ENCODE measurements at regions not wholly inside any gene's neighbourhood (a gene's known extent, or its start where the extent isn't known, plus 50 kb on each side); places are given as distances from the start of the nearest gene placed in this dataset.

GRCh38 chr11:31913985-31914384, 102.9 kb upstream of the PAX6 start:
- Histone ChIP-seq H3K4me1 (ENCODE audit: insufficient read depth, low read length) (no peaks in the 10 kb centered on the region), H2AFZ (ENCODE audit: low read length) (no peak overlapping the region), H3K9me3 (ENCODE audit: control insufficient read depth, low read depth, low read length) (no peaks in the 10 kb centered on the region), H3K4ac (ENCODE audit: low read depth, low read length) (no peak overlapping the region), H3K27me3 (ENCODE audit: insufficient read depth, low read length) (no peaks in the 10 kb centered on the region), H3K4me2 (ENCODE audit: insufficient read depth, insufficient read length, low read length) (no peak overlapping the region), H4K91ac (ENCODE audit: insufficient read length, low read depth, low read length) (no peak overlapping the region), H3K14ac (ENCODE audit: insufficient read depth, low read length) (no peak overlapping the region), H4K20me1 (ENCODE audit: control insufficient read depth, insufficient read depth, insufficient read length) (no peaks in the 10 kb centered on the region), H2AK5ac (ENCODE audit: insufficient read length, low read length) (no peak overlapping the region), H3K9ac (ENCODE audit: extremely low read depth, insufficient read length, low read length) (no peak overlapping the region), H4K5ac (ENCODE audit: insufficient read length, low read depth, low read length) (no peak overlapping the region), H3K56ac (ENCODE audit: insufficient read length, low read depth, low read length) (no peak overlapping the region), H3K23ac (ENCODE audit: insufficient read length, low read depth, low read length) (no peak overlapping the region), H3K18ac (ENCODE audit: insufficient read length, low read depth, low read length) (no peak overlapping the region), H3T11ph (ENCODE audit: low read length) (no peak overlapping the region), H2BK15ac (ENCODE audit: low read depth, low read length) (no peak overlapping the region), H4K8ac (replicated peaks; ENCODE audit: insufficient read length, low read depth, low read length) (no peak overlapping the region), H2BK5ac (ENCODE audit: insufficient read length, low read length) (no peak overlapping the region), H3K79me2 (ENCODE audit: insufficient read depth, low read length) (no peaks in the 10 kb centered on the region), H3K79me1 (ENCODE audit: insufficient read depth, low read depth, low read length, poor library complexity, severe bottlenecking) (no peaks in the 10 kb centered on the region), H2BK120ac (ENCODE audit: low read depth, low read length, poor library complexity, severe bottlenecking) (no peak overlapping the region), H2BK12ac (ENCODE audit: insufficient read length, low read depth, low read length) (no peak overlapping the region), H3K23me2 (ENCODE audit: insufficient read length, low read depth, low read length, poor library complexity, severe bottlenecking) (no peaks in the 10 kb centered on the region), H2BK20ac (ENCODE audit: low read depth, low read length, poor library complexity, severe bottlenecking) (no peak overlapping the region), H3K27ac (ENCODE audit: insufficient read length, low read depth, low read length) (no peak overlapping the region)
- no peaks in the 10 kb centered on the region for H3K4me1 Mint-ChIP-seq
- peaks cover 13% of the 10 kb centered on the region for H3K27me3 Mint-ChIP-seq (ENCODE audit: low read depth)
- TF ChIP-seq CTCF (conservative IDR thresholded peaks at IDR 0.05): no peak
- DNase-seq: no peak
- no peaks in the 10 kb centered on the region for H3K36me3 Mint-ChIP-seq (ENCODE audit: insufficient read depth in 1 of 3, low read depth in 3 of 3)
- no peak overlapping the region for H3K4me3 Mint-ChIP-seq
- no CpG with 5 or more reads among the region's 1 CpG for whole genome bisulfite sequencing (ENCODE audit: extremely low coverage, insufficient read length, low lambda C conversion rate)
- H3K27ac Mint-ChIP-seq: no peak overlapping the region
- no peaks in the 10 kb centered on the region for H3K9me3 Mint-ChIP-seq
